ENCODE measurements at regions not wholly inside any gene's neighbourhood (a gene's known extent, or its start where the extent isn't known, plus 50 kb on each side); places are given as distances from the start of the nearest gene placed in this dataset.

DNA sequence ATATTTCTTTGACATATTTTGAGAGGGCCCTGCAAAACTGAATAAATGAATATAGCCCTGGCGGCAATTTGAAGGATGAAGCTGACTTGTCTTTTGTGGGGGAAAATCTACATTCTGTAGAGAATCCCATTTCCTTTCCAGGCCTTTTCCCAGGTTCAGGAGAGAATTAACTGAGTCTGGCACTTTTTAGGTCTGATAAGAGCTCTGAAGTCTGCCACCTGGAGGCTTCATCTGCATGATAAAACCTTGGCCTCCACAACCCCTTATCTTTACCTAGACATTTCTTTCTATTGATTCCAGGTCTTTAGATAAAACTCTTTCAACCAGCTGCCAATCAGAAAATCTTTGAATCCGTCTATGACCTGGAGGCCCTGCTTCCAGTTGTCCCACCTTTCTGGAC is 299.4 kb downstream of the ETNK1 start:
- H3K4me3 ChIP-seq (ENCODE audit: control insufficient read depth, low read depth, low read length) = no peak overlapping the region
- no peak for DNase-seq (ENCODE audit: low read depth)
- TF ChIP-seq, protein P1, sequence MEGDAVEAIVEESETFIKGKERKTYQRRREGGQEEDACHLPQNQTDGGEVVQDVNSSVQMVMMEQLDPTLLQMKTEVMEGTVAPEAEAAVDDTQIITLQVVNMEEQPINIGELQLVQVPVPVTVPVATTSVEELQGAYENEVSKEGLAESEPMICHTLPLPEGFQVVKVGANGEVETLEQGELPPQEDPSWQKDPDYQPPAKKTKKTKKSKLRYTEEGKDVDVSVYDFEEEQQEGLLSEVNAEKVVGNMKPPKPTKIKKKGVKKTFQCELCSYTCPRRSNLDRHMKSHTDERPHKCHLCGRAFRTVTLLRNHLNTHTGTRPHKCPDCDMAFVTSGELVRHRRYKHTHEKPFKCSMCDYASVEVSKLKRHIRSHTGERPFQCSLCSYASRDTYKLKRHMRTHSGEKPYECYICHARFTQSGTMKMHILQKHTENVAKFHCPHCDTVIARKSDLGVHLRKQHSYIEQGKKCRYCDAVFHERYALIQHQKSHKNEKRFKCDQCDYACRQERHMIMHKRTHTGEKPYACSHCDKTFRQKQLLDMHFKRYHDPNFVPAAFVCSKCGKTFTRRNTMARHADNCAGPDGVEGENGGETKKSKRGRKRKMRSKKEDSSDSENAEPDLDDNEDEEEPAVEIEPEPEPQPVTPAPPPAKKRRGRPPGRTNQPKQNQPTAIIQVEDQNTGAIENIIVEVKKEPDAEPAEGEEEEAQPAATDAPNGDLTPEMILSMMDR (conservative IDR thresholded peaks at IDR 0.05; ENCODE audit: control insufficient read depth, insufficient read depth, low read depth, low read length) = no peak

DNA sequence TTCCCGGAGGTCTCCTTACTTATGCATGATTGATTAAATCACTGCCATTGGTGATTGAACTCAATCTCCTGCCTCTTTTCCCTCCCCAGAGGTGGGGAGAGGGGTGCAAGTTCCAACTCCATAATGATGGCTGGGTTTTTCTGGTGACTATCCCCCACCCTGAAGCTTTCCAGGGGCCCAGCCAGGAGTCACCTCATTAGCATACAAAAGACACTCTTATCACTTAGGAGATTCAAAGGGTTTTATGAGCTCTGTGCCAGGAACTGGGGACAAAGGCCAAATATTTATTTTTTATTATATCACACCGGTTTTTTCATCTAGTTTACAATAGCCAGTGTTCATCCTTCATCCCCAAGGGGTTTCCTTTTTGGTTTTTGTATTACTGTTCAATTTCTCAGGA is 300.7 kb downstream of the ETNK1 start:
- no peak overlapping the region for H3K4me3 ChIP-seq (ENCODE audit: control insufficient read depth, low read depth, low read length)
- no peak for DNase-seq (ENCODE audit: low read depth)
- TF ChIP-seq, protein P1 (conservative IDR thresholded peaks at IDR 0.05; ENCODE audit: control insufficient read depth, insufficient read depth, low read depth, low read length) = no peak

DNA sequence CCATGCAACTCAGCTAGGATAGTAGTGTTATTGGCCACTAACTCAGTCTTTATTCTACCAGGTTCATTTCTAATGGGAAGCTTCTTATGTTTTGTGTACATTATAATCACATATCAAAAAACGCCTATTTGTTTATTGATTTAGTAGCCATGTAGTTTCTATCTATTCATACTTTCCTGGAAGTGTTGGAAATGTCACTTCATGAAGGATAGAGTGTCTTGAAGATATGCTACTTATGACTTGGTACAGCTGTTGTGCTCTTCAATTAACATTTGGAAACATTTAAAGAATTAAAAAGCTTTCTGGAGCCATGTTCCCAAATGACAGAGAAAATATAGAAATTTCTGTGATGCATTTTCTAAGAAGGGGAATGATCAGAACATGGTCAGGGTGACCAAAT is 307.5 kb downstream of the ETNK1 start:
- no peak overlapping the region for H3K4me3 ChIP-seq (ENCODE audit: control insufficient read depth, low read depth, low read length)
- DNase-seq (ENCODE audit: low read depth) = no peak
- TF ChIP-seq, protein P1 (conservative IDR thresholded peaks at IDR 0.05; ENCODE audit: control insufficient read depth, insufficient read depth, low read depth, low read length) = no peak

DNA sequence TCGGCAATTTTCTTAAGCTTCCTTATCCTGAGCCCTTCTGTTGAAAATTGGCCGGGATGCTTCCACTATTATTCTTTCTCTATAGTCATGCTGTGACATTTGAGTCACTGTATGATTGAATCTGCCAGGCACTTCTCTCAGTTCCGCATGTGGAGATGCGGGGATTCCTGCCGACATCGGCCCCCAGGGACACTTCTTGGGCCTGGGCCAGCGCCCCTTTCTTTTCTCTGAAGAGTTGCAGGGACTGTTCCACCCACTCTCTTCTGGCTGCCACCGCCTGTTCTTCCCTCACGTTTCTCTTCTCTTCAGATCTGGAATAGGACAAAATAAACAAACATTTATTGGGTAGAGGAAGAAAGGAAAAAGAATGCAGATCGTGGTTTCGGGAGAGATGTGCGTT is 310.1 kb downstream of the ETNK1 start:
- TF ChIP-seq, protein P1 (conservative IDR thresholded peaks at IDR 0.05; ENCODE audit: control insufficient read depth, insufficient read depth, low read depth, low read length) = no peak
- H3K4me3 ChIP-seq (ENCODE audit: control insufficient read depth, low read depth, low read length) = peak overlapping the region; percentile 12
- DNase-seq (ENCODE audit: low read depth) = peak; percentile 39

DNA sequence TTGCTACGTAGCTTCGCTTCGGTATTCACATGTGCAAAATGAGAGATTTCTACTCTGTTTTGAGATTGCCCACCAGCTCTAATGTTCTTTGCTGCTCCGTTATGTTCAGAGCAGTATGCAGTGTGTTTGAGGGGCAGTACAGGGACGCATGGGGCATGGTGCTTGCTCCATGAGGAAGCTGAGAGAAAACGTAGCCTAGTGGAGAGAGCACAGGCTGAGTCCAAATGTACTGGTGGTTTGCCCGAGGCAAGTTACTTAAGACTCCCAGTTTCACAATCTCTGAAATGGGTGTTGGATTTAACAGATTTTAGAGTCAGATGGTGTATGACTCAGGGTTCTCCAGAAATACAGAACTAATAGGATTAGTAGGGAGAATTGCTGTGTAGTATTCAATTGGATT is 310.5 kb downstream of the ETNK1 start:
- TF ChIP-seq, protein P1 (conservative IDR thresholded peaks at IDR 0.05; ENCODE audit: control insufficient read depth, insufficient read depth, low read depth, low read length) = no peak
- peak overlapping the region; percentile 12 for H3K4me3 ChIP-seq (ENCODE audit: control insufficient read depth, low read depth, low read length)
- peak; percentile 74 for DNase-seq (ENCODE audit: low read depth)

DNA sequence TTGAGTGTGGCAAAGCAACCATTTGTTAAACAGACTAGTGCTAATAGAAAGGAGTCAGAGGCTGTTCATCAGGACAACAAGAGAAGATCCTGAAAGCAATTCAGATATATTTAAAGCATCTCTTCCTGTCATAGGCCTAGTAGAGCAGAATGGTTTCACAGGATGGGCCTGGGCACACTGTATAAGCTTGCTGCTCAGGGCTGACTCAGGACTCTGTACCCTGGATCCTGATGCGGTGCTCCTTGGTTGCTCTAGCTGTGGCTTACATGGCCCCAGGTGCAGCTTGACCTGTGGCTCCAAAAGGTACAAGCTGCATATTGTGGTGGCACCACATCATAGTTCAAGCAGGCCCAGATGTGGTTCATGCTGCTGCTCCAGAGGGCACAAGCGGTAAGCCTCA is 313.4 kb downstream of the ETNK1 start:
- H3K4me3 ChIP-seq (ENCODE audit: control insufficient read depth, low read depth, low read length) = no peak overlapping the region
- DNase-seq (ENCODE audit: low read depth) = no peak
- TF ChIP-seq, protein P1 (conservative IDR thresholded peaks at IDR 0.05; ENCODE audit: control insufficient read depth, insufficient read depth, low read depth, low read length) = no peak

DNA sequence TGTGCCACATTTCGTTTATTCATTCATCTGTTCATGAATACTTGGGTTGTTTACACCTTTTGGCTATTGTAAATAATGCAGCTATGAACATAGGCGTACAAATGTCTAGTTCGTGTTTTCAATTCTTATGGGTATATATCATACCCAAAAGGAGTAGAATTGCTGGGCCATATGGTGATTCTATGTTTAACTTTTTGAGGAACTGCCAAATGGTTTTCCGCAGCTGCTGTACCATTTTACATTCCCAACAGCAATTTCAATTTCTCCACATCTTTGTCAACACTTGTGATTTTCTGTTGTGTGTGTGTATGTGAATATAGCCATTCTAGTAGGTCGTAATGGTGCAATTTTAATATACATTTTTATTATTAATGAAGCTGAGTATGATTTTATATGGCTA is 326.2 kb downstream of the ETNK1 start:
- TF ChIP-seq, protein P1 (conservative IDR thresholded peaks at IDR 0.05; ENCODE audit: control insufficient read depth, insufficient read depth, low read depth, low read length) = no peak
- no peak for DNase-seq (ENCODE audit: low read depth)
- no peak overlapping the region for H3K4me3 ChIP-seq (ENCODE audit: control insufficient read depth, low read depth, low read length)

Data from fibroblast of mammary gland (primary cell).